ENCODE measurements at regions not wholly inside any gene's neighbourhood (a gene's known extent, or its start where the extent isn't known, plus 50 kb on each side); places are given as distances from the start of the nearest gene placed in this dataset.

- H3K27ac Mint-ChIP-seq = no peak overlapping the region
- H3K4me1 Mint-ChIP-seq = no peaks in the 10 kb centered on the region
- no peak overlapping the region for H3K4me3 Mint-ChIP-seq
- POLR2A ChIA-PET = no interaction called here
- H3K9me3 Mint-ChIP-seq = no peaks in the 10 kb centered on the region
- no peaks in the 10 kb centered on the region for H3K36me3 Mint-ChIP-seq (ENCODE audit: low read depth)
- no peak for DNase-seq
- CTCF ChIA-PET = no interaction called here
- H3K27me3 Mint-ChIP-seq = no peaks in the 10 kb centered on the region
Observed at GRCh38 chr5:118551031-118551430, 437.3 kb downstream of the DTWD2 start.

GRCh38 chr5:118548761-118549720 is 439.3 kb downstream of the DTWD2 start:
- POLR2A ChIA-PET = no interaction called here
- H3K36me3 Mint-ChIP-seq (ENCODE audit: low read depth) = no peaks in the 10 kb centered on the region
- no peak overlapping the region for H3K27ac Mint-ChIP-seq
- no peak overlapping the region for H3K4me3 Mint-ChIP-seq
- no peaks in the 10 kb centered on the region for H3K4me1 Mint-ChIP-seq
- no peaks in the 10 kb centered on the region for H3K9me3 Mint-ChIP-seq
- DNase-seq = no peak
- CTCF ChIA-PET = no interaction called here
- no peaks in the 10 kb centered on the region for H3K27me3 Mint-ChIP-seq

- POLR2A ChIA-PET = no interaction called here
Observed at GRCh38 chr5:118545470-118545869, 442.9 kb downstream of the DTWD2 start.

GRCh38 chr5:118544887-118545449 is 443.4 kb downstream of the DTWD2 start:
- POLR2A ChIA-PET = no interaction called here
- CTCF ChIA-PET = no interaction called here
- no peaks in the 10 kb centered on the region for H3K9me3 Mint-ChIP-seq
- no peaks in the 10 kb centered on the region for H3K4me1 Mint-ChIP-seq
- DNase-seq = no peak
- no peaks in the 10 kb centered on the region for H3K27me3 Mint-ChIP-seq
- H3K36me3 Mint-ChIP-seq (ENCODE audit: low read depth) = no peaks in the 10 kb centered on the region
- H3K27ac Mint-ChIP-seq = no peak overlapping the region
- no peak overlapping the region for H3K4me3 Mint-ChIP-seq

More at GRCh38 chr5:118545470-118545869, 442.9 kb downstream of the DTWD2 start:
- Mint-ChIP-seq H3K9me3 (no peaks in the 10 kb centered on the region), H3K4me3 (no peak overlapping the region), H3K36me3 (ENCODE audit: low read depth) (no peaks in the 10 kb centered on the region), H3K27me3 (no peaks in the 10 kb centered on the region), H3K27ac (no peak overlapping the region), H3K4me1 (no peaks in the 10 kb centered on the region)
- CTCF ChIA-PET = no interaction called here
- DNase-seq = no peak

GRCh38 chr5:118533923-118534322 is 454.4 kb downstream of the DTWD2 start:
- ChIA-PET POLR2A (no interaction called here), CTCF (no interaction called here)
- Mint-ChIP-seq H3K27me3 (no peaks in the 10 kb centered on the region), H3K27ac (no peak overlapping the region), H3K4me3 (no peak overlapping the region), H3K4me1 (no peaks in the 10 kb centered on the region), H3K9me3 (no peaks in the 10 kb centered on the region), H3K36me3 (ENCODE audit: low read depth) (no peaks in the 10 kb centered on the region)
- DNase-seq = no peak

- Mint-ChIP-seq H3K4me3 (no peak overlapping the region), H3K27me3 (no peaks in the 10 kb centered on the region), H3K36me3 (ENCODE audit: low read depth) (no peaks in the 10 kb centered on the region), H3K9me3 (no peaks in the 10 kb centered on the region), H3K4me1 (no peaks in the 10 kb centered on the region), H3K27ac (no peak overlapping the region)
- ChIA-PET CTCF (no interaction called here), POLR2A (no interaction called here)
- no peak for DNase-seq
Observed at GRCh38 chr5:118533156-118533555, 455.2 kb downstream of the DTWD2 start.

- no peaks in the 10 kb centered on the region for H3K36me3 Mint-ChIP-seq (ENCODE audit: low read depth)
- CTCF ChIA-PET = no interaction called here
- H3K27ac Mint-ChIP-seq = no peak overlapping the region
- POLR2A ChIA-PET = no interaction called here
- no peak overlapping the region for H3K4me3 Mint-ChIP-seq
- H3K27me3 Mint-ChIP-seq = no peaks in the 10 kb centered on the region
- DNase-seq = no peak
- no peaks in the 10 kb centered on the region for H3K9me3 Mint-ChIP-seq
- H3K4me1 Mint-ChIP-seq = no peaks in the 10 kb centered on the region
Observed at GRCh38 chr5:118531276-118531675, 457.1 kb downstream of the DTWD2 start.

GRCh38 chr5:118529361-118530144 is 458.8 kb downstream of the DTWD2 start:
- DNase-seq = no peak
- H3K27me3 Mint-ChIP-seq = no peaks in the 10 kb centered on the region
- H3K4me3 Mint-ChIP-seq = no peak overlapping the region
- CTCF ChIA-PET = no interaction called here
- H3K4me1 Mint-ChIP-seq = no peaks in the 10 kb centered on the region
- H3K36me3 Mint-ChIP-seq (ENCODE audit: low read depth) = no peaks in the 10 kb centered on the region
- H3K9me3 Mint-ChIP-seq = no peaks in the 10 kb centered on the region
- POLR2A ChIA-PET = no interaction called here
- H3K27ac Mint-ChIP-seq = no peak overlapping the region

- no peaks in the 10 kb centered on the region for H3K9me3 Mint-ChIP-seq
- no peaks in the 10 kb centered on the region for H3K27me3 Mint-ChIP-seq
- ChIA-PET POLR2A (no interaction called here), CTCF (no interaction called here)
- H3K27ac Mint-ChIP-seq = no peak overlapping the region
- no peak for DNase-seq
- H3K36me3 Mint-ChIP-seq (ENCODE audit: low read depth) = no peaks in the 10 kb centered on the region
- no peaks in the 10 kb centered on the region for H3K4me1 Mint-ChIP-seq
- H3K4me3 Mint-ChIP-seq = no peak overlapping the region
Observed at GRCh38 chr5:118522626-118523025, 465.7 kb downstream of the DTWD2 start.

- no peaks in the 10 kb centered on the region for H3K9me3 Mint-ChIP-seq
- ChIA-PET POLR2A (no interaction called here), CTCF (no interaction called here)
- no peaks in the 10 kb centered on the region for H3K27me3 Mint-ChIP-seq
- H3K27ac Mint-ChIP-seq = no peak overlapping the region
- DNase-seq = no peak
- H3K36me3 Mint-ChIP-seq (ENCODE audit: low read depth) = no peaks in the 10 kb centered on the region
- no peaks in the 10 kb centered on the region for H3K4me1 Mint-ChIP-seq
- H3K4me3 Mint-ChIP-seq = no peak overlapping the region
Observed at GRCh38 chr5:118520771-118521415, 467.5 kb downstream of the DTWD2 start.

GRCh38 chr5:118519466-118519865 is 468.9 kb downstream of the DTWD2 start:
- Mint-ChIP-seq H3K36me3 (ENCODE audit: low read depth) (no peaks in the 10 kb centered on the region), H3K9me3 (no peaks in the 10 kb centered on the region), H3K4me3 (no peak overlapping the region), H3K4me1 (no peaks in the 10 kb centered on the region), H3K27ac (no peak overlapping the region), H3K27me3 (no peaks in the 10 kb centered on the region)
- ChIA-PET CTCF (no interaction called here), POLR2A (no interaction called here)
- DNase-seq = no peak

GRCh38 chr5:118518720-118519119 is 469.6 kb downstream of the DTWD2 start:
- DNase-seq = no peak
- Mint-ChIP-seq H3K4me1 (no peaks in the 10 kb centered on the region), H3K9me3 (no peaks in the 10 kb centered on the region), H3K27ac (no peak overlapping the region), H3K4me3 (no peak overlapping the region), H3K36me3 (ENCODE audit: low read depth) (no peaks in the 10 kb centered on the region), H3K27me3 (no peaks in the 10 kb centered on the region)
- ChIA-PET POLR2A (no interaction called here), CTCF (no interaction called here)

GRCh38 chr5:118511846-118512245 is 476.5 kb downstream of the DTWD2 start:
- H3K27ac Mint-ChIP-seq = no peak overlapping the region
- no peak overlapping the region for H3K4me3 Mint-ChIP-seq
- ChIA-PET CTCF (no interaction called here), POLR2A (no interaction called here)
- peaks cover 3% of the 10 kb centered on the region for H3K9me3 Mint-ChIP-seq
- no peaks in the 10 kb centered on the region for H3K27me3 Mint-ChIP-seq
- no peak for DNase-seq
- no peaks in the 10 kb centered on the region for H3K36me3 Mint-ChIP-seq (ENCODE audit: low read depth)
- H3K4me1 Mint-ChIP-seq = no peaks in the 10 kb centered on the region
